ENCODE measurements at regions not wholly inside any gene's neighbourhood (a gene's known extent, or its start where the extent isn't known, plus 50 kb on each side); places are given as distances from the start of the nearest gene placed in this dataset.
"Not testable (repeated sequence)": the region's sequence is repeated elsewhere in the genome, so short reads cannot be mapped to it uniquely, and the experiment has no call there.

- not testable (repeated sequence) for DNase-seq; H3K27me3 Mint-ChIP-seq (ENCODE audit: low read depth); H3K36me3 Mint-ChIP-seq (ENCODE audit: insufficient read depth); H3K9me3 Mint-ChIP-seq; ATAC-seq; H3K4me3 Mint-ChIP-seq
- H3K4me1 Mint-ChIP-seq (ENCODE audit: low read depth): peaks cover 16% of the 10 kb centered on the region
Observed at GRCh38 chr2:111417026-111417425, 296.3 kb downstream of the BCL2L11 start.

- not testable (repeated sequence) for H3K9me3 Mint-ChIP-seq; H3K4me3 Mint-ChIP-seq; DNase-seq; ATAC-seq; H3K36me3 Mint-ChIP-seq (ENCODE audit: insufficient read depth); H3K27me3 Mint-ChIP-seq (ENCODE audit: low read depth)
- H3K4me1 Mint-ChIP-seq (ENCODE audit: low read depth): peaks cover 18% of the 10 kb centered on the region
Observed at GRCh38 chr2:111418091-111418875, 297.6 kb downstream of the BCL2L11 start.

GRCh38 chr2:111420074-111420473, 299.4 kb downstream of the BCL2L11 start:
- not testable (repeated sequence) for DNase-seq; H3K36me3 Mint-ChIP-seq (ENCODE audit: insufficient read depth); ATAC-seq; H3K27me3 Mint-ChIP-seq (ENCODE audit: low read depth); H3K9me3 Mint-ChIP-seq
- H3K4me3 Mint-ChIP-seq: peak overlapping the region; percentile 72
- peaks cover 18% of the 10 kb centered on the region for H3K4me1 Mint-ChIP-seq (ENCODE audit: low read depth)

GRCh38 chr2:111420835-111421234, 300.1 kb downstream of the BCL2L11 start:
- H3K9me3 Mint-ChIP-seq; DNase-seq; H3K27me3 Mint-ChIP-seq (ENCODE audit: low read depth); H3K36me3 Mint-ChIP-seq (ENCODE audit: insufficient read depth); ATAC-seq: not testable (repeated sequence)
- H3K4me1 Mint-ChIP-seq (ENCODE audit: low read depth): peaks cover 21% of the 10 kb centered on the region
- peak overlapping the region; percentile 61 for H3K4me3 Mint-ChIP-seq

DNA sequence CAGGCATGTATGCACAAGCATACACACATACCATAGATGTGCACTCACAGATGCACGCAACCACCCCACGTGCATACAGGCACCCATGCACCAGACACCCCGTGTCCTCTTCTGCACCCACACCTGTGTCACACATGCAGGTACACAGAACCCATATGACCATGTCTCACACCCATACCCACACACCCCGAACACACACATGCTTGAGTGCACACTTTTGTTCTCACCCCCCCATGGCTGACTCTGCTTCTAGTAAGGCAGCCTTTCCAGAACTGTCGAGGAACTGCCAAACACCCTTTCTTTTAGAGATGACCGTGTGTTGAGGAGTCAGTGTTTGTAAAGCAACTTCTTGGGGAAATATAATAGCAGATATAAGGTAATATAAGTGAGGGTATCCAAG, 301.2 kb downstream of the BCL2L11 start:
- H3K4me3 Mint-ChIP-seq: peak overlapping the region; percentile 46
- ATAC-seq: not testable (repeated sequence)

DNA sequence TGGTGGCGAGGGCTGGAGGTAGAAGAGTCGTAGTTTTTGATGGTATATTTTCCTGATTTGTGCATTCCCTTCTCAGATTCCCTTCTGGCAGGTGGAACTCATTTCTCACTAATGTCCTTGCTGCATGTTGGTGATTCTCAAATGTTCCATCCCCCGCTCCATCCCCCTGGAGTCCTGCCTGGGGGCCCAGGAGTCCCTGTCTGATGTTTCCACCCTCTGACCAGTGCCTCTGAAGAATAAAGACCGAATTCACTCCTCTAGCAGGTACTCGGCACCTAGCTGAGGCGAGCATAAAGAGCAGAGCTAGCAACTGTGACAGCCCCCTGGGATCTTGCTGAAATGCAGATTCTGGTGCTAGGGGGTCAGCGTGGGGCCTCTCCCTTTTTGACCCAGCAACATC, 301.8 kb downstream of the BCL2L11 start:
- ATAC-seq; H3K36me3 Mint-ChIP-seq (ENCODE audit: insufficient read depth); H3K4me3 Mint-ChIP-seq; DNase-seq; H3K27me3 Mint-ChIP-seq (ENCODE audit: low read depth); H3K9me3 Mint-ChIP-seq: not testable (repeated sequence)
- peaks cover 28% of the 10 kb centered on the region for H3K4me1 Mint-ChIP-seq (ENCODE audit: low read depth)

More for the DNA sequence above, 301.2 kb downstream of the BCL2L11 start:
- not testable (repeated sequence) for H3K27me3 Mint-ChIP-seq (ENCODE audit: low read depth); H3K9me3 Mint-ChIP-seq; H3K36me3 Mint-ChIP-seq (ENCODE audit: insufficient read depth); DNase-seq
- H3K4me1 Mint-ChIP-seq (ENCODE audit: low read depth): peaks cover 23% of the 10 kb centered on the region

- H3K4me1 Mint-ChIP-seq (ENCODE audit: low read depth): peaks cover 26% of the 10 kb centered on the region
- not testable (repeated sequence) for H3K9me3 Mint-ChIP-seq; H3K4me3 Mint-ChIP-seq; DNase-seq; ATAC-seq; H3K27me3 Mint-ChIP-seq (ENCODE audit: low read depth)
- H3K36me3 Mint-ChIP-seq (ENCODE audit: insufficient read depth): peaks cover 11% of the 10 kb centered on the region
Observed at GRCh38 chr2:111423184-111423583, 302.5 kb downstream of the BCL2L11 start.

DNA sequence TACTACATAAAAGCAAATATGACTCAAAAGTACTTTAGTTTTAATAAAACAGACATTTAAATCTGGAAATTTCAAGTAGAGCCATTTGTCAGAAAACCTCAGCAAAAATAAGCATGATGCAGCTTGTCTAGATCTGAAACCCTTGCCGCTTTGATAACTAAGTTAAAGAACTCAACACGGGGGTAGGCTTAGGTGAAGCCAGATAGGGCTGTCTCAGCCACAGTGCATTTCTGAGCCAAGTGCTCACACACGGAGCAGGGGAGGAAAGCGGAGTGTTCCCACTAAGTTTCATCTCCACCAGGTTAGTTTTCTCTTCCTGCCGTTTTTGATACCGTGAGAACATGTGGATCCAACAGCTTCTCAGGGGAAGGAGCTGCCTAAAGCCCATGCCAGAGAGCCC, 303.5 kb downstream of the BCL2L11 start:
- H3K9me3 Mint-ChIP-seq; H3K4me3 Mint-ChIP-seq; H3K27me3 Mint-ChIP-seq (ENCODE audit: low read depth); DNase-seq: not testable (repeated sequence)
- Mint-ChIP-seq H3K36me3 (ENCODE audit: insufficient read depth) (peaks cover 14% of the 10 kb centered on the region), H3K4me1 (ENCODE audit: low read depth) (peaks cover 32% of the 10 kb centered on the region)
- peak; percentile 13 to 23 for ATAC-seq

DNA sequence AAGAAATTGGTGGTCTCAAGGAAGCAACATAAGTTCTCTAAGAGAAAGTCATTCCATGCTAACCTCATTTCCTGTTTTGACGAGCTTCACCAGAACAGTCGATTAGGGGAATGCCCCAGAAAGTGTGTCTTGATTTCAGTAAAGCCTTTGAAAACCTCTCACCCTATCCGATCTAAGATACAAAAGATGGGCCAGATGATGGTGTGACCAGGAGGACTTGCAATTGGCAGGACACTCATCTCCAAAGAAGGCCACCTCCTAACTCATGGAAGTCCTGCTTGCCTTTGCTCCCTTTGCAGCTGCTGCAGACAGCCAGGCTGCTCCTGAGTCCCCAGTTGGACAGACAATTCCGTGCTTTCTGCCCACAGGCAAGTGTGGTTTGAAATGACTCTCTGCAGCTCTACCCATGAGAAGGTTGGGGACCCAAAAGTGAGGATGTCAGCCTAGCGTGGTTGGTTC, 304.2 kb downstream of the BCL2L11 start:
- ATAC-seq (peak; percentile 62 to 67), DNase-seq (peak; percentile 10)
- not testable (repeated sequence) for H3K9me3 Mint-ChIP-seq; H3K27me3 Mint-ChIP-seq (ENCODE audit: low read depth); H3K4me3 Mint-ChIP-seq
- peaks cover 35% of the 10 kb centered on the region for H3K4me1 Mint-ChIP-seq (ENCODE audit: low read depth)
- peaks cover 14% of the 10 kb centered on the region for H3K36me3 Mint-ChIP-seq (ENCODE audit: insufficient read depth)

DNA sequence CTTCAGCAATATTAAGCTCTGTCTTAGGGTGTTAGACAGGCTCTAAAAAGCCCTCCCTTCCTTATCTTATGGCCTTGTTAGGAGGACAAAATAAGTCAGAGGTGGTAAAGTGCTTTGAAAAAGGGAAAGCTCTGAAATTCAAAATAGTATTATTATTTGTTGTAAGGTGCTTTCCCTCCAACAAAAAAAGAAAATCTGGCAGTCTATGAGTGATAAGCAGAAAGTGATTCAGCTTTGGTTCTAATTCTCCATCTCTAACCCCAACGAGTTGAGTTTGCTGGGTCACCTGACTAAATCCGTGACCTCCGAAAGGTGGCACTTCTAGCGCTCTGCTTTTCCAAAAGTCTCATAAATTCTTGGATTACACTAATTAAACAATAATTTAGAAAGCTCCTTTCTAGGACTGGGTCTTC, 305.1 kb downstream of the BCL2L11 start:
- Mint-ChIP-seq H3K4me1 (ENCODE audit: low read depth) (peaks cover 30% of the 10 kb centered on the region), H3K36me3 (ENCODE audit: insufficient read depth) (peaks cover 14% of the 10 kb centered on the region)
- not testable (repeated sequence) for DNase-seq; H3K4me3 Mint-ChIP-seq; H3K27me3 Mint-ChIP-seq (ENCODE audit: low read depth); H3K9me3 Mint-ChIP-seq
- ATAC-seq: peak; percentile 60 to 65

- H3K4me1 Mint-ChIP-seq (ENCODE audit: low read depth): peaks cover 28% of the 10 kb centered on the region
- DNase-seq; H3K9me3 Mint-ChIP-seq; H3K27me3 Mint-ChIP-seq (ENCODE audit: low read depth); ATAC-seq; H3K4me3 Mint-ChIP-seq: not testable (repeated sequence)
- peaks cover 12% of the 10 kb centered on the region for H3K36me3 Mint-ChIP-seq (ENCODE audit: insufficient read depth)
Observed at GRCh38 chr2:111427346-111427745, 306.6 kb downstream of the BCL2L11 start.

GRCh38 chr2:111428915-111429314, 308.2 kb downstream of the BCL2L11 start:
- H3K4me3 Mint-ChIP-seq; H3K27me3 Mint-ChIP-seq (ENCODE audit: low read depth); ATAC-seq; H3K9me3 Mint-ChIP-seq; DNase-seq; H3K36me3 Mint-ChIP-seq (ENCODE audit: insufficient read depth): not testable (repeated sequence)
- peaks cover 27% of the 10 kb centered on the region for H3K4me1 Mint-ChIP-seq (ENCODE audit: low read depth)

GRCh38 chr2:111429353-111429752, 308.6 kb downstream of the BCL2L11 start:
- not testable (repeated sequence) for DNase-seq; H3K27me3 Mint-ChIP-seq (ENCODE audit: low read depth); H3K9me3 Mint-ChIP-seq; H3K4me3 Mint-ChIP-seq; H3K36me3 Mint-ChIP-seq (ENCODE audit: insufficient read depth)
- ATAC-seq: peak; percentile 32 to 37
- H3K4me1 Mint-ChIP-seq (ENCODE audit: low read depth): peaks cover 27% of the 10 kb centered on the region

- H3K4me3 Mint-ChIP-seq; H3K27me3 Mint-ChIP-seq (ENCODE audit: low read depth); ATAC-seq; H3K9me3 Mint-ChIP-seq; H3K36me3 Mint-ChIP-seq (ENCODE audit: insufficient read depth); DNase-seq: not testable (repeated sequence)
- H3K4me1 Mint-ChIP-seq (ENCODE audit: low read depth): peaks cover 24% of the 10 kb centered on the region
Observed at GRCh38 chr2:111430817-111431661, 310.3 kb downstream of the BCL2L11 start.
